GM23338 (cell line): ENCODE measurements at regions not wholly inside any gene's neighbourhood (a gene's known extent, or its start where the extent isn't known, plus 50 kb on each side); places are given as distances from the start of the nearest gene placed in this dataset.

ENCODE experiments used
- CREB1 ChIP-seq: fragments of 250-450 bp; sonication (Bioruptor Pico); IDR thresholded peaks from 2 replicates; pipeline ENCODE4 v1.5.0; 2020; ENCODE audit warnings: low read depth, mild to moderate bottlenecking, moderate library complexity
- EZH2 ChIP-seq: fragments of 200-600 bp; sonication (generic); IDR thresholded peaks from one replicate; pipeline ENCODE4 v1.8.0; 2017; ENCODE audit warnings: antibody characterized with exemption, mild to moderate bottlenecking, low read depth; ENCODE audit not compliant: unreplicated experiment
- EZH2phosphoT487 ChIP-seq: fragments of 200-600 bp; sonication (generic); IDR thresholded peaks from one replicate; pipeline ENCODE4 v1.8.1; 2018; ENCODE audit warnings: antibody characterized with exemption; ENCODE audit not compliant: unreplicated experiment
- JUNB ChIP-seq: IDR thresholded peaks from one replicate; pipeline ENCODE4 v1.6.1; 2016; ENCODE audit warnings: antibody characterized with exemption; ENCODE audit not compliant: unreplicated experiment
- POLR2AphosphoS5 ChIP-seq: IDR thresholded peaks from 2 replicates; pipeline ENCODE4 v1.6.1; 2016; ENCODE audit warnings: antibody characterized with exemption, low read depth
- STAT1 ChIP-seq: IDR thresholded peaks from one replicate; pipeline ENCODE4 v1.6.1; 2016; ENCODE audit warnings: antibody characterized with exemption; ENCODE audit not compliant: unreplicated experiment
- ZNF114 ChIP-seq: fragments of 250-450 bp; sonication (Bioruptor Pico); IDR thresholded peaks from 2 replicates; pipeline ENCODE4 v1.5.0; 2020; ENCODE audit warnings: mild to moderate bottlenecking, moderate library complexity
- ZNF331 ChIP-seq: fragments of 250-450 bp; sonication (Bioruptor Pico); IDR thresholded peaks from 2 replicates; pipeline ENCODE4 v1.5.0; 2020; ENCODE audit warnings: low read depth, mild to moderate bottlenecking, moderate library complexity
- TF ChIP-seq, protein P1 (sequence below), 2 experiments: fragments of 200-600 bp in 1 of 2; sonication (generic) in 1 of 2; conservative IDR thresholded peaks; 2 replicates each; pipeline versions ENCODE4 v1.5.1 to v1.6.1; 2016 to 2017; ENCODE audit warnings: antibody characterized with exemption in 2 of 2, low read depth in 2 of 2, mild to moderate bottlenecking in 2 of 2, moderate library complexity in 1 of 2
- TF ChIP-seq, protein P2 (sequence below): IDR thresholded peaks from one replicate; pipeline ENCODE4 v1.6.1; 2018; ENCODE audit warnings: antibody characterized with exemption; ENCODE audit not compliant: unreplicated experiment
- TF ChIP-seq, protein P3 (sequence below): fragments of 250-450 bp; sonication (Bioruptor Pico); IDR thresholded peaks from 2 replicates; pipeline ENCODE4 v1.5.0; 2020; ENCODE audit warnings: mild to moderate bottlenecking, moderate library complexity

DNA sequence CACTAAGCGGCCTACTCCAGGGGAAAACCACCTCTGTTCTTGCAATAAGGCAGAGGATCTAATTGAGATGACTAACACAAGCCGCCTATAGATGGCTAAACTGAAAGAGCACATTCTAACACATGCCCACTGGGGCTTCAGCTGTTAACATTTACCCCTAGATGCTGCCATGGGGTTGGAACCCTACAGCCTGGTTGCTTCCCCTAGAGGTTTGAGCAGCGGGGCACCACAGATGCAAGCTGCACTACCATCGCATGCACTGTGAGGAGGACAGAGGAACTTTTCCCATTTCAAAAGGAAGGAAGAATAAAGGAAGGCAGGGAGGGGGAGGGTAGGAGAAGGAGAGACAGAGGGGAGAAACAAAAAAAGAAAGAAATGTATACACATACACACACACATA, 465.8 kb upstream of the PCDH15 start:
- TF ChIP-seq, protein P1, sequence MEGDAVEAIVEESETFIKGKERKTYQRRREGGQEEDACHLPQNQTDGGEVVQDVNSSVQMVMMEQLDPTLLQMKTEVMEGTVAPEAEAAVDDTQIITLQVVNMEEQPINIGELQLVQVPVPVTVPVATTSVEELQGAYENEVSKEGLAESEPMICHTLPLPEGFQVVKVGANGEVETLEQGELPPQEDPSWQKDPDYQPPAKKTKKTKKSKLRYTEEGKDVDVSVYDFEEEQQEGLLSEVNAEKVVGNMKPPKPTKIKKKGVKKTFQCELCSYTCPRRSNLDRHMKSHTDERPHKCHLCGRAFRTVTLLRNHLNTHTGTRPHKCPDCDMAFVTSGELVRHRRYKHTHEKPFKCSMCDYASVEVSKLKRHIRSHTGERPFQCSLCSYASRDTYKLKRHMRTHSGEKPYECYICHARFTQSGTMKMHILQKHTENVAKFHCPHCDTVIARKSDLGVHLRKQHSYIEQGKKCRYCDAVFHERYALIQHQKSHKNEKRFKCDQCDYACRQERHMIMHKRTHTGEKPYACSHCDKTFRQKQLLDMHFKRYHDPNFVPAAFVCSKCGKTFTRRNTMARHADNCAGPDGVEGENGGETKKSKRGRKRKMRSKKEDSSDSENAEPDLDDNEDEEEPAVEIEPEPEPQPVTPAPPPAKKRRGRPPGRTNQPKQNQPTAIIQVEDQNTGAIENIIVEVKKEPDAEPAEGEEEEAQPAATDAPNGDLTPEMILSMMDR (conservative IDR thresholded peaks at IDR 0.05; ENCODE audit: low read depth in 2 of 2), result no peak
- TF ChIP-seq EZH2phosphoT487, result no peak
- no peak for TF ChIP-seq POLR2AphosphoS5
- TF ChIP-seq EZH2, result no peak
- no peak for TF ChIP-seq JUNB
- TF ChIP-seq, protein P2, sequence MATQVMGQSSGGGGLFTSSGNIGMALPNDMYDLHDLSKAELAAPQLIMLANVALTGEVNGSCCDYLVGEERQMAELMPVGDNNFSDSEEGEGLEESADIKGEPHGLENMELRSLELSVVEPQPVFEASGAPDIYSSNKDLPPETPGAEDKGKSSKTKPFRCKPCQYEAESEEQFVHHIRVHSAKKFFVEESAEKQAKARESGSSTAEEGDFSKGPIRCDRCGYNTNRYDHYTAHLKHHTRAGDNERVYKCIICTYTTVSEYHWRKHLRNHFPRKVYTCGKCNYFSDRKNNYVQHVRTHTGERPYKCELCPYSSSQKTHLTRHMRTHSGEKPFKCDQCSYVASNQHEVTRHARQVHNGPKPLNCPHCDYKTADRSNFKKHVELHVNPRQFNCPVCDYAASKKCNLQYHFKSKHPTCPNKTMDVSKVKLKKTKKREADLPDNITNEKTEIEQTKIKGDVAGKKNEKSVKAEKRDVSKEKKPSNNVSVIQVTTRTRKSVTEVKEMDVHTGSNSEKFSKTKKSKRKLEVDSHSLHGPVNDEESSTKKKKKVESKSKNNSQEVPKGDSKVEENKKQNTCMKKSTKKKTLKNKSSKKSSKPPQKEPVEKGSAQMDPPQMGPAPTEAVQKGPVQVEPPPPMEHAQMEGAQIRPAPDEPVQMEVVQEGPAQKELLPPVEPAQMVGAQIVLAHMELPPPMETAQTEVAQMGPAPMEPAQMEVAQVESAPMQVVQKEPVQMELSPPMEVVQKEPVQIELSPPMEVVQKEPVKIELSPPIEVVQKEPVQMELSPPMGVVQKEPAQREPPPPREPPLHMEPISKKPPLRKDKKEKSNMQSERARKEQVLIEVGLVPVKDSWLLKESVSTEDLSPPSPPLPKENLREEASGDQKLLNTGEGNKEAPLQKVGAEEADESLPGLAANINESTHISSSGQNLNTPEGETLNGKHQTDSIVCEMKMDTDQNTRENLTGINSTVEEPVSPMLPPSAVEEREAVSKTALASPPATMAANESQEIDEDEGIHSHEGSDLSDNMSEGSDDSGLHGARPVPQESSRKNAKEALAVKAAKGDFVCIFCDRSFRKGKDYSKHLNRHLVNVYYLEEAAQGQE, result no peak
- no peak for TF ChIP-seq STAT1
- TF ChIP-seq CREB1 (CRISPR knock-in tag), result no peak
- no peak for TF ChIP-seq ZNF331 (CRISPR knock-in tag)
- TF ChIP-seq ZNF114, result no peak
- TF ChIP-seq, protein P3, sequence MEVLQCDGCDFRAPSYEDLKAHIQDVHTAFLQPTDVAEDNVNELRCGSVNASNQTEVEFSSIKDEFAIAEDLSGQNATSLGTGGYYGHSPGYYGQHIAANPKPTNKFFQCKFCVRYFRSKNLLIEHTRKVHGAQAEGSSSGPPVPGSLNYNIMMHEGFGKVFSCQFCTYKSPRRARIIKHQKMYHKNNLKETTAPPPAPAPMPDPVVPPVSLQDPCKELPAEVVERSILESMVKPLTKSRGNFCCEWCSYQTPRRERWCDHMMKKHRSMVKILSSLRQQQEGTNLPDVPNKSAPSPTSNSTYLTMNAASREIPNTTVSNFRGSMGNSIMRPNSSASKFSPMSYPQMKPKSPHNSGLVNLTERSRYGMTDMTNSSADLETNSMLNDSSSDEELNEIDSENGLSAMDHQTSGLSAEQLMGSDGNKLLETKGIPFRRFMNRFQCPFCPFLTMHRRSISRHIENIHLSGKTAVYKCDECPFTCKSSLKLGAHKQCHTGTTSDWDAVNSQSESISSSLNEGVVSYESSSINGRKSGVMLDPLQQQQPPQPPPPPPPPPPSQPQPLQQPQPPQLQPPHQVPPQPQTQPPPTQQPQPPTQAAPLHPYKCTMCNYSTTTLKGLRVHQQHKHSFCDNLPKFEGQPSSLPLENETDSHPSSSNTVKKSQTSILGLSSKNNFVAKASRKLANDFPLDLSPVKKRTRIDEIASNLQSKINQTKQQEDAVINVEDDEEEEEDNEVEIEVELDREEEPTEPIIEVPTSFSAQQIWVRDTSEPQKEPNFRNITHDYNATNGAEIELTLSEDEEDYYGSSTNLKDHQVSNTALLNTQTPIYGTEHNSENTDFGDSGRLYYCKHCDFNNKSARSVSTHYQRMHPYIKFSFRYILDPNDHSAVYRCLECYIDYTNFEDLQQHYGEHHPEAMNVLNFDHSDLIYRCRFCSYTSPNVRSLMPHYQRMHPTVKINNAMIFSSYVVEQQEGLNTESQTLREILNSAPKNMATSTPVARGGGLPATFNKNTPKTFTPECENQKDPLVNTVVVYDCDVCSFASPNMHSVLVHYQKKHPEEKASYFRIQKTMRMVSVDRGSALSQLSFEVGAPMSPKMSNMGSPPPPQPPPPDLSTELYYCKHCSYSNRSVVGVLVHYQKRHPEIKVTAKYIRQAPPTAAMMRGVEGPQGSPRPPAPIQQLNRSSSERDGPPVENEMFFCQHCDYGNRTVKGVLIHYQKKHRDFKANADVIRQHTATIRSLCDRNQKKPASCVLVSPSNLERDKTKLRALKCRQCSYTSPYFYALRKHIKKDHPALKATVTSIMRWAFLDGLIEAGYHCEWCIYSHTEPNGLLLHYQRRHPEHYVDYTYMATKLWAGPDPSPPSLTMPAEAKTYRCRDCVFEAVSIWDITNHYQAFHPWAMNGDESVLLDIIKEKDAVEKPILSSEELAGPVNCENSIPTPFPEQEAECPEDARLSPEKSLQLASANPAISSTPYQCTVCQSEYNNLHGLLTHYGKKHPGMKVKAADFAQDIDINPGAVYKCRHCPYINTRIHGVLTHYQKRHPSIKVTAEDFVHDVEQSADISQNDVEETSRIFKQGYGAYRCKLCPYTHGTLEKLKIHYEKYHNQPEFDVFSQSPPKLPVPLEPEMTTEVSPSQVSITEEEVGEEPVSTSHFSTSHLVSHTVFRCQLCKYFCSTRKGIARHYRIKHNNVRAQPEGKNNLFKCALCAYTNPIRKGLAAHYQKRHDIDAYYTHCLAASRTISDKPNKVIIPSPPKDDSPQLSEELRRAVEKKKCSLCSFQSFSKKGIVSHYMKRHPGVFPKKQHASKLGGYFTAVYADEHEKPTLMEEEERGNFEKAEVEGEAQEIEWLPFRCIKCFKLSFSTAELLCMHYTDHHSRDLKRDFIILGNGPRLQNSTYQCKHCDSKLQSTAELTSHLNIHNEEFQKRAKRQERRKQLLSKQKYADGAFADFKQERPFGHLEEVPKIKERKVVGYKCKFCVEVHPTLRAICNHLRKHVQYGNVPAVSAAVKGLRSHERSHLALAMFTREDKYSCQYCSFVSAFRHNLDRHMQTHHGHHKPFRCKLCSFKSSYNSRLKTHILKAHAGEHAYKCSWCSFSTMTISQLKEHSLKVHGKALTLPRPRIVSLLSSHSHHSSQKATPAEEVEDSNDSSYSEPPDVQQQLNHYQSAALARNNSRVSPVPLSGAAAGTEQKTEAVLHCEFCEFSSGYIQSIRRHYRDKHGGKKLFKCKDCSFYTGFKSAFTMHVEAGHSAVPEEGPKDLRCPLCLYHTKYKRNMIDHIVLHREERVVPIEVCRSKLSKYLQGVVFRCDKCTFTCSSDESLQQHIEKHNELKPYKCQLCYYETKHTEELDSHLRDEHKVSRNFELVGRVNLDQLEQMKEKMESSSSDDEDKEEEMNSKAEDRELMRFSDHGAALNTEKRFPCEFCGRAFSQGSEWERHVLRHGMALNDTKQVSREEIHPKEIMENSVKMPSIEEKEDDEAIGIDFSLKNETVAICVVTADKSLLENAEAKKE, result no peak
